RWPE1 (cell line): ENCODE measurements at regions not wholly inside any gene's neighbourhood (a gene's known extent, or its start where the extent isn't known, plus 50 kb on each side); places are given as distances from the start of the nearest gene placed in this dataset.

Experiments used
- CTCF ChIA-PET: fragments of 350-600 bp; sonication (Branson Sonifier 250); formaldehyde crosslinking; extraction: SDS; loops from one replicate; lab custom pipeline; 2021; lab: Yijun Ruan, JAX
- POLR2A ChIA-PET: fragments of 400-600 bp; formaldehyde crosslinking; extraction: SDS; loops from one replicate; lab custom pipeline; 2020; ENCODE audit warnings: antibody characterized with exemption; ENCODE audit not compliant: low non-redundant PET; lab: Yijun Ruan, JAX
- DNase-seq: peaks from one replicate; pipeline ENCODE4 v3.0.0; 2012; ENCODE audit warnings: low spot score
- H3K27ac ChIP-seq: fragments of 450-650 bp; 2 replicates; pipeline ENCODE4 v1.5.1; 2017
- TF ChIP-seq, protein P1 (sequence below): fragments of 450-650 bp; conservative IDR thresholded peaks from 2 replicates; pipeline ENCODE4 v1.5.1; 2017; ENCODE audit warnings: low read depth, mild to moderate bottlenecking

DNA sequence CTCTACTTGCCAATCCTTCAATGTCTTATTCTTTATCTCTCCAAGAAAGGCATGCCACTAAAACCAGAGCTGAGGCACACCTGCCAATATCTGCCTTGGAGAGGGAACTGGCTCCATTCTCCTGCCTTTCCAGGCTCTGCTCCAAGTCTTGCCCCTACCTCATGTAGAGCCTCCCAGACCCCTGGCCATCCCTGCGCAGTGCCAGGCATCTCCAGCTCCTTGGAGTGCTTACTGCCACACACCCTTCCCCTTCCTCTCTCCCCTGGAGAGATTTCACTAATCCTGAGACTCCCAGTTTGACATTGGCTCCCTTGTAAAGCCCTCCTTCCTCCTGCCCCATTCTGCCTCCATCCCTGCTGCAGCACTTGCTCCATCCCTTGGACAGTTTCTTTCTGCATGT is 255.2 kb upstream of the ZMIZ1 start:
- POLR2A ChIA-PET, result no interaction called here
- TF ChIP-seq, protein P1, sequence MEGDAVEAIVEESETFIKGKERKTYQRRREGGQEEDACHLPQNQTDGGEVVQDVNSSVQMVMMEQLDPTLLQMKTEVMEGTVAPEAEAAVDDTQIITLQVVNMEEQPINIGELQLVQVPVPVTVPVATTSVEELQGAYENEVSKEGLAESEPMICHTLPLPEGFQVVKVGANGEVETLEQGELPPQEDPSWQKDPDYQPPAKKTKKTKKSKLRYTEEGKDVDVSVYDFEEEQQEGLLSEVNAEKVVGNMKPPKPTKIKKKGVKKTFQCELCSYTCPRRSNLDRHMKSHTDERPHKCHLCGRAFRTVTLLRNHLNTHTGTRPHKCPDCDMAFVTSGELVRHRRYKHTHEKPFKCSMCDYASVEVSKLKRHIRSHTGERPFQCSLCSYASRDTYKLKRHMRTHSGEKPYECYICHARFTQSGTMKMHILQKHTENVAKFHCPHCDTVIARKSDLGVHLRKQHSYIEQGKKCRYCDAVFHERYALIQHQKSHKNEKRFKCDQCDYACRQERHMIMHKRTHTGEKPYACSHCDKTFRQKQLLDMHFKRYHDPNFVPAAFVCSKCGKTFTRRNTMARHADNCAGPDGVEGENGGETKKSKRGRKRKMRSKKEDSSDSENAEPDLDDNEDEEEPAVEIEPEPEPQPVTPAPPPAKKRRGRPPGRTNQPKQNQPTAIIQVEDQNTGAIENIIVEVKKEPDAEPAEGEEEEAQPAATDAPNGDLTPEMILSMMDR, result no peak
- no peak overlapping the region for H3K27ac ChIP-seq
- CTCF ChIA-PET, result no interaction called here
- DNase-seq, result no peak

DNA sequence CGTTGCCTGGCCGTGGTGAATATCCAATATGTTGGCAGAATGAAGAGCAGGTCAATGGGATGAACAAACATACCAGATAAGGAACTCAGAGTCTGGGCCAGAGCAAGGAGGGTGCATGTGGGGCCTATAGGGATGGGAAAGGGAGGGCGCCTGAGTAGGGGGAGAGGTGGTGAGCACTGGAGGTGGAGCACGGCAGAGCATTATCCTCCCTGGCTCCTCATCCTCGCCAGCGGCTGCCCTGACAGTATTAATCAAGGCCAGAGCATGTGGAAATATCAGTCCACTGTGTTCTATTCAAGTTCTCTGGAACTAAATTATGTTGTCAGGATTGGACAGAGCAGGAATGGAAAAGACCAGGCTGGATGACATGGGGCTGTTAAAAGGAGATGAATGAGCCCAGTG is 254.8 kb upstream of the ZMIZ1 start:
- POLR2A ChIA-PET, result no interaction called here
- TF ChIP-seq, protein P1, result no peak
- CTCF ChIA-PET, result no interaction called here
- no peak for DNase-seq
- H3K27ac ChIP-seq, result no peak overlapping the region

DNA sequence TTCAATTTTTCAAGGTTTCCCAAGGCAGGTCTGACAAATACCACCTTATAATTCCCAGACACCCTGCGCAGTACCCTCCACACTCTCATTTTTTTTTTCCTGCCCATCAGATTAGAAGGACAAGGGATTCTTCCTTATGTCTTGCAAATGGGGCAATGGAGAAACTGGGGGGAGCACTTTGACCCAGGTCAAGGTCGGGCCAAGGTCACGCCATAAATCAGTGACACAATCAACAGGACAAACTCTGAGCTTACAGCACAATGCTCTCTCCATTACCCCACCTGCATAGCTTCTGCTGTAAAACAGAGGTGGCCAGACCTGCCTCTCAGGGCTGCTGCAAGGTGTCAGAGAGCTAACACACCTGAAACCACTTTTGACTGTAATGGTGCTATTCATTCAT is 254.4 kb upstream of the ZMIZ1 start:
- ChIA-PET POLR2A (no interaction called here), CTCF (interaction anchor here (0.6 kb wide), 1 partner anchor 381 kb away, joined by 4 read pairs; no protein-coding TSS in a partner anchor)
- no peak for DNase-seq
- no peak overlapping the region for H3K27ac ChIP-seq
- TF ChIP-seq, protein P1, result no peak

DNA sequence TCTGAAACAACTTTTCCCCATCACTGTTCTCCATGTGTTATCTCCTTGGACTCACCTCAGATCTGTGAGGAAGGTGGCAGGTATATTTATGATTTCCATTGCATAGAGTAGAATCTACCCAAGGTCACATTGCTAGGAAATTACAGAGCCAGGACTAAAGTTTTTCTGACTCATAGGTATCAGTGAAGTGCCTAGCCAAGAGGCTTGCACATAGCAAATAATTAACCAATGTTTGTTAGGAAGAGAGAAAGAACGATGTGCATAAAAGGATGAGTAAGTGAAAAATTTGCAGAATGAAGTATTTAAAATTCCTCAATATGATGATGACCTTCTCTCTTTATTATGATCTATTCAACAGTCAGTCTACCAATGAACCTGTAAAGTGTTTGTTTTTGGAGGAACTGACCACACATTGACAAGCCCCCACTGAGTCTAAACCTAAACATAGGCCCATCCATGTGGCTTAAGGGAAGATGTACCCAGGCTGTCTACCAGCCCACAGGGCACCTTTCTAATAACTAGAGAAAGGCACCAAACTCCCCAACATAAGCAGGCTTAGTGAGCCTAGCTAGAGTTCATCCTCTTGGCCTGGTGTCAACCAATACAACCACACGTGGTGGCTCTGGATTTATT is 252.9 kb upstream of the ZMIZ1 start:
- POLR2A ChIA-PET, result no interaction called here
- CTCF ChIA-PET, result interaction anchor here (0.6 kb wide), 1 partner anchor 428 kb away, joined by 3 read pairs; no protein-coding TSS in a partner anchor
- TF ChIP-seq, protein P1, result no peak
- no peak overlapping the region for H3K27ac ChIP-seq
- DNase-seq, result no peak

DNA sequence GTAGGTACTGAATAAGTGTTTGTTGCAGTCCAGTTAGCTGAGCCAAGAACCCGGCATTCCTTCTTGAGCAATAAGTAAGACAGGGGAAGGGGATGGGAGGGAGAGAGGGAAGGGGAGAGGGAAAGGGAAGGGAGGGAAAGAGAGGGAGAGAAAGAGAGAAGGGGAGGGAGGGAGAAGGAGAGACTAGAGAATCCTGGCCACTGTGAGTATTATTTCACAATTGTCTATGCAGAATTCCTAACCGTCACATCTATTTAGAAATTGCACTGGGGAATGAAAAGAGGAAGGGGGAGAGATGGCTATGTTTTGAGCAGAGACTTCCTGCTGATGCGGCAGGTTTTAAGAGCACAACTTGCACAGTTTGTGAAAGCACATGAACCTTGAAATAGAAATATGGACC is 251.4 kb upstream of the ZMIZ1 start:
- TF ChIP-seq, protein P1, result no peak
- POLR2A ChIA-PET, result no interaction called here
- no peak overlapping the region for H3K27ac ChIP-seq
- CTCF ChIA-PET, result no interaction called here
- DNase-seq, result no peak

DNA sequence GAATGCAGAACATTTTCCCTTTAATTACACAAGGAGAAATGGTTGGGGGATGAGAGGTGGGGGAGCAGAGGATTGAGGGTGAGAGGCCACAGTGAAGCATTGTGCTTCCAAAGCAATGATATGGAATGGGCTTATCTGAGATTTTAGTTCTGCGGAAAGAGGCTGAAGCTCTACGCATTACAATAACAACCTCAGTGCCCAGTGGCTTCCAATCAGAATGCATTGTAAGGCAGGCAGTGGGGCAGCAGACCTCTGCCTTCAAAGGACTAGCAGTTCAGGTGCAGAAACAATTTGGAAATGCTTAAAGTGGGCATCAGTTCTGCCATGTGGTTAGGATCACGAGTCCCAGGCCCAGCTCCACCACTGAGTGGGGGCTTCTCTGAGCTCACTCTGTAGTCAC is 251.0 kb upstream of the ZMIZ1 start:
- TF ChIP-seq, protein P1, result no peak
- POLR2A ChIA-PET, result no interaction called here
- H3K27ac ChIP-seq, result no peak overlapping the region
- CTCF ChIA-PET, result no interaction called here
- no peak for DNase-seq
